Mesenchymal stem cell (in vitro differentiated cells and primary cell): ENCODE measurements at regions not wholly inside any gene's neighbourhood (a gene's known extent, or its start where the extent isn't known, plus 50 kb on each side); places are given as distances from the start of the nearest gene placed in this dataset.
"Not testable (repeated sequence)": the region's sequence is repeated elsewhere in the genome, so short reads cannot be mapped to it uniquely, and the experiment has no call there.

Experiments used
- DNase-seq: peaks from one replicate; pipeline ENCODE4 v3.0.0-alpha.2; 2013
- H2AFZ ChIP-seq: one replicate; pipeline ENCODE4 v1.6.1; 2013; ENCODE audit warnings: low read depth, mild to moderate bottlenecking, control low read depth, inconsistent platforms, low read length, moderate library complexity
- H2AK5ac ChIP-seq: 2 replicates; pipeline ENCODE4 v1.6.1; 2013; ENCODE audit warnings: low read length, moderate library complexity, mild to moderate bottlenecking, inconsistent platforms; ENCODE audit not compliant: severe bottlenecking
- H2BK120ac ChIP-seq: one replicate; pipeline ENCODE4 v1.6.1; 2013; ENCODE audit warnings: low read depth, mild to moderate bottlenecking, inconsistent platforms, low read length, moderate library complexity
- H2BK12ac ChIP-seq, 2 experiments: one replicate each; pipeline ENCODE4 v1.6.1; 2013; ENCODE audit warnings: inconsistent platforms in 2 of 2, low read length in 2 of 2, mild to moderate bottlenecking in 2 of 2, moderate library complexity in 2 of 2, control low read depth in 1 of 2
- H2BK15ac ChIP-seq: one replicate; pipeline ENCODE4 v1.6.1; 2013; ENCODE audit warnings: mild to moderate bottlenecking, low read depth, inconsistent platforms; ENCODE audit not compliant: poor library complexity, severe bottlenecking
- H2BK5ac ChIP-seq: 2 replicates; pipeline ENCODE4 v1.6.1; 2013; ENCODE audit warnings: low read depth, mild to moderate bottlenecking, low read length, control low read depth, inconsistent platforms; ENCODE audit not compliant: poor library complexity, severe bottlenecking
- H3K14ac ChIP-seq, 2 experiments: one replicate each; pipeline ENCODE4 v1.6.1; 2013; ENCODE audit warnings: inconsistent platforms in 2 of 2, low read length in 2 of 2, control low read depth in 1 of 2, mild to moderate bottlenecking in 1 of 2, moderate library complexity in 1 of 2
- H3K18ac ChIP-seq, 2 experiments: one replicate each; pipeline ENCODE4 v1.6.1; 2013; ENCODE audit warnings: inconsistent platforms in 2 of 2, low read length in 2 of 2, control low read depth in 1 of 2, low read depth in 1 of 2, mild to moderate bottlenecking in 1 of 2
- H3K23ac ChIP-seq, 2 experiments: one replicate each; pipeline ENCODE4 v1.6.1; 2013; ENCODE audit warnings: inconsistent platforms in 2 of 2, low read length in 2 of 2, mild to moderate bottlenecking in 2 of 2, moderate library complexity in 2 of 2, control low read depth in 1 of 2
- H3K27ac ChIP-seq: 2 replicates; pipeline ENCODE4 v1.5.1; 2013; ENCODE audit warnings: mild to moderate bottlenecking, moderate library complexity, low read length, control low read depth, inconsistent platforms; ENCODE audit not compliant: poor library complexity, severe bottlenecking
- H3K27me3 ChIP-seq, 2 experiments: 2 replicates each; pipeline versions ENCODE4 v1.6.1 to v1.7.0; 2013; ENCODE audit warnings: low read length in 2 of 2, mild to moderate bottlenecking in 2 of 2, moderate library complexity in 2 of 2, control low read depth in 1 of 2, inconsistent platforms in 1 of 2; ENCODE audit not compliant: control insufficient read depth in 1 of 2, insufficient read depth in 1 of 2
- H3K36me3 ChIP-seq, 2 experiments: 2 replicates each; pipeline versions ENCODE4 v1.6.1 to v1.7.0; 2013; ENCODE audit warnings: low read length in 2 of 2, control low read depth in 1 of 2, inconsistent platforms in 1 of 2, low read depth in 1 of 2, mild to moderate bottlenecking in 1 of 2; ENCODE audit not compliant: insufficient read depth in 2 of 2, control insufficient read depth in 1 of 2
- H3K4ac ChIP-seq, 2 experiments: one replicate each; pipeline ENCODE4 v1.6.1; 2013; ENCODE audit warnings: inconsistent platforms in 2 of 2, low read length in 2 of 2, mild to moderate bottlenecking in 2 of 2, moderate library complexity in 2 of 2, control low read depth in 1 of 2, low read depth in 1 of 2
- H3K4me1 ChIP-seq: 2 replicates; pipeline ENCODE4 v1.6.1; 2013; ENCODE audit warnings: low read depth, low read length, control low read depth; ENCODE audit not compliant: control insufficient read depth, insufficient read depth
- H3K4me2 ChIP-seq: 2 replicates; pipeline ENCODE4 v1.6.1; 2013; ENCODE audit warnings: low read length, mild to moderate bottlenecking, inconsistent platforms; ENCODE audit not compliant: poor library complexity, severe bottlenecking
- H3K4me3 ChIP-seq, 2 experiments: 2 replicates each; pipeline versions ENCODE4 v1.5.1 to v1.7.0; 2013; ENCODE audit warnings: low read length in 2 of 2, mild to moderate bottlenecking in 2 of 2, control low read depth in 1 of 2, low read depth in 1 of 2; ENCODE audit not compliant: insufficient read depth in 1 of 2
- H3K79me1 ChIP-seq: replicated peaks from 2 replicates; pipeline ENCODE4 v1.6.1; 2013; ENCODE audit warnings: mild to moderate bottlenecking, control low read depth, low read length, inconsistent platforms; ENCODE audit not compliant: poor library complexity, severe bottlenecking
- H3K9ac ChIP-seq: 2 replicates; pipeline ENCODE4 v1.7.0; 2013; ENCODE audit warnings: mild to moderate bottlenecking, low read length, moderate library complexity
- H3K9me3 ChIP-seq: 2 replicates; pipeline ENCODE4 v1.7.0; 2013; ENCODE audit warnings: mild to moderate bottlenecking, low read length; ENCODE audit not compliant: control insufficient read depth
- H4K8ac ChIP-seq: one replicate; pipeline ENCODE4 v1.6.1; 2013; ENCODE audit warnings: inconsistent platforms, mild to moderate bottlenecking, low read length, moderate library complexity
- H4K91ac ChIP-seq: one replicate; pipeline ENCODE4 v1.6.1; 2013; ENCODE audit warnings: mild to moderate bottlenecking, low read length, inconsistent platforms
- WGBS: methylation state at CpG from one replicate; pipeline ENCODE4 v1.1.7; 2013; ENCODE audit warnings: mixed read lengths; 5-methylcytosine and 5-hydroxymethylcytosine counted together

DNA sequence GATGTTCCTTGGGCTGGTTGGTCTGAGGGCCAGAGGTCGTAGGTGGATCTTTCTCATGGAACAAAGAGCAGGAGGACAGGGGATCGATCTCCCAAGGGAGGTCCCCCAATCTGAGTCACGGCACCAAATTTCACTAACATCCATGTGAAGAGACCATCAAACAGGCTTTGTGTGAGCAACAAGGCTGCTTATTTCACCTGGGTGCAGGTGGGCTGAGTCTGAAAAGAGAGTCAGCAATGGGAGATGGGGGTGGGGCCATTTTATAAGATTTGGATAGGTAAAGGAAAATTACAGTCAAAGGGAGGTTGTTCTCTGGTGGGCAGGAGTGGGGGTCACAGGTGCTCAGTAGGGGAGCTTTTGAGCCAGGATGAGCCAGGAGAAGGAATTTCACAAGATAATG lies 334.0 kb upstream of the HTR1E start:
- H3K4me2 ChIP-seq, H3K36me3 ChIP-seq, H3K4me1 ChIP-seq, H2AK5ac ChIP-seq, H3K27me3 ChIP-seq, H3K9me3 ChIP-seq, H2BK15ac ChIP-seq, DNase-seq, H3K18ac ChIP-seq, H3K4me3 ChIP-seq, H2AFZ ChIP-seq, H3K9ac ChIP-seq, H3K27ac ChIP-seq, H4K8ac ChIP-seq, H4K91ac ChIP-seq, H2BK5ac ChIP-seq, H3K79me1 ChIP-seq, H3K23ac ChIP-seq, H2BK12ac ChIP-seq, H3K4ac ChIP-seq, H2BK120ac ChIP-seq, H3K14ac ChIP-seq: not testable (repeated sequence)
- 75% methylated on average over 3 of the region's 3 CpGs for WGBS

DNA sequence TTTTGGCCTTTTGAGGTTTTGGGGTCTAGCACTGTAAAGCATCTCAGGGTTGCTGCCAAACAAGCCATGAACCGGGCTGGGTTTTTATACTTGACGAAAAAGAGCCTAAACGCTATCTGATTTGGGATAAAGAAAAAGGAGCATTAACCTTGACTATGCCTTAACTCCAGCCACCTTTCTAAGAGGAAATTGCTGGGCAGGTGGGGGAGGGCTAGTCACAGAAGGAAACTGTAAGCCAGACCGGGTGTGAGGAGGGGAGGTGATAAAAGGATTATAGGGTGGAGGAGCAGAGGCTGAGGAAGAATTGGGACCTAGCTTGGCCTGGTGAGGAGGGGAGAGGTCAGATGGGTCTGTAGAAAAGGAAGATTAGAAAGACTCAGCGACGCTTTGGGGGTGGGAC lies 335.2 kb upstream of the HTR1E start:
- not testable (repeated sequence) for H3K9me3 ChIP-seq, H2BK5ac ChIP-seq, DNase-seq, H3K9ac ChIP-seq, H3K36me3 ChIP-seq, H2BK12ac ChIP-seq, H3K4me2 ChIP-seq, H2BK120ac ChIP-seq, H4K91ac ChIP-seq, H3K4me3 ChIP-seq, H3K27ac ChIP-seq, H3K18ac ChIP-seq, H3K14ac ChIP-seq, H3K27me3 ChIP-seq, H4K8ac ChIP-seq, H3K79me1 ChIP-seq, H2AK5ac ChIP-seq, H2AFZ ChIP-seq, H3K4me1 ChIP-seq, H2BK15ac ChIP-seq, H3K4ac ChIP-seq, H3K23ac ChIP-seq
- 45% methylated on average over 5 of the region's 6 CpGs for WGBS

DNA sequence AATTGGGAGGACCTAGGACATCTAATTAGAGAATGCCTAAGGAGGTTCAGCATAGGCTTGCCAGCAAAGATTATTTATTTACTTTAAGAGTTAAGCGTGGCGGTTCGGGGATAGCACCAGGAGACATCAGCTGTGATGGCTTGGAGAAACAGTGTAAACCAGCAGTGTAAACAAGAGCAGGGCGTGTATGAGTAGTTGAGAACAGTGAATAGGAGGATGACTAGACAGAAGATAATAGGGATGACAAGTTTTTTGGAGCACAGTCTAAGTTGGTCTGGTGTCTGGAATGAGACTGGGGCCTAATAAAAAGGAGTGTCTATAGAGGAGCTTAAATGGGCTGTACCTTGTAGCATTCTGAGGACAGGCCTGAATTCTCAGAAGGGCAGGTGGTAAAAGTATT lies 338.4 kb upstream of the HTR1E start:
- H3K4me3 ChIP-seq, DNase-seq, H3K4ac ChIP-seq, H2BK15ac ChIP-seq, H3K4me2 ChIP-seq, H3K79me1 ChIP-seq, H3K23ac ChIP-seq, H3K9ac ChIP-seq, H2AK5ac ChIP-seq, H3K18ac ChIP-seq, H2BK120ac ChIP-seq, H2AFZ ChIP-seq, H3K9me3 ChIP-seq, H2BK5ac ChIP-seq, H4K91ac ChIP-seq, H4K8ac ChIP-seq, H3K27ac ChIP-seq, H3K27me3 ChIP-seq, H3K4me1 ChIP-seq, H3K36me3 ChIP-seq, H3K14ac ChIP-seq, H2BK12ac ChIP-seq: not testable (repeated sequence)
- WGBS, result 85% methylated on average over 4 of the region's 4 CpGs

DNA sequence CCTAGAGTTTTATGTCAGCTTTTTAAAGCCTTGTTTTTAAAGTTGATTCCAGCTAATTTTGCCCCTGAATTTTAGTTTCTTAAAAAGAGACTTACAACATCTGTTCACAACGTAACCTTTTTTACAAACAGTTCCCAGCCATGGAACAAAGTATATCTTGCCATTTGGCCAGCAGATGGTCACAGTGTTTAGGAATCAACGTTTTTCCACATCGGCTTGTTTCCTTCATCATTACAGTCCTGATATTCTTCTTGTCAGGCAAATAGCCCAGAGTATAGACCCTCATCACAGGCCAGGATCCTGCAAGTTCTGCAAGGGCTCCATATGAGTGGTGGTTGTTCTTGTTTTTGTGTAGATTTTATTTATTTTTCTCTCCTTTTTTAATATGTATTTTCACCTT lies 341.7 kb upstream of the HTR1E start:
- DNase-seq, result no peak
- Histone ChIP-seq H4K8ac (no peak overlapping the region), H2AFZ (no peak overlapping the region), H2AK5ac (no peak overlapping the region), H3K36me3 (no peaks in the 10 kb centered on the region), H3K23ac (no peak overlapping the region), H4K91ac (no peak overlapping the region), H2BK120ac (no peak overlapping the region), H3K27ac (no peak overlapping the region), H3K79me1 (no peaks in the 10 kb centered on the region), H3K14ac (no peak overlapping the region), H3K9ac (no peak overlapping the region), H3K4me2 (no peak overlapping the region), H3K18ac (no peak overlapping the region), H3K4ac (no peak overlapping the region), H2BK12ac (no peak overlapping the region), H2BK15ac (no peak overlapping the region), H3K4me3 (no peak overlapping the region), H3K9me3 (peaks cover 8% of the 10 kb centered on the region), H2BK5ac (no peak overlapping the region), H3K27me3 (no peaks in the 10 kb centered on the region), H3K4me1 (no peaks in the 10 kb centered on the region)
- 46% methylated on average over 3 of the region's 3 CpGs for WGBS
